HG02970 (cell line): ENCODE measurements at regions not wholly inside any gene's neighbourhood (a gene's known extent, or its start where the extent isn't known, plus 50 kb on each side); places are given as distances from the start of the nearest gene placed in this dataset.

ENCODE experiments used
- ATAC-seq: cut with Tn5 transposase; IDR thresholded peaks from one replicate; pipeline ENCODE4 v1.9.1; 2021; ENCODE audit warnings: mild to moderate bottlenecking, moderate library complexity, moderate number of reproducible peaks; ENCODE audit not compliant: unreplicated experiment, low FRiP score

- ATAC-seq = no peak
Observed at GRCh38 chr1:60988891-60989290, 93.5 kb upstream of the NFIA start.

GRCh38 chr1:60987904-60988303 is 94.5 kb upstream of the NFIA start:
- no peak for ATAC-seq

GRCh38 chr1:60984062-60984799 is 98.1 kb upstream of the NFIA start:
- ATAC-seq = no peak

DNA sequence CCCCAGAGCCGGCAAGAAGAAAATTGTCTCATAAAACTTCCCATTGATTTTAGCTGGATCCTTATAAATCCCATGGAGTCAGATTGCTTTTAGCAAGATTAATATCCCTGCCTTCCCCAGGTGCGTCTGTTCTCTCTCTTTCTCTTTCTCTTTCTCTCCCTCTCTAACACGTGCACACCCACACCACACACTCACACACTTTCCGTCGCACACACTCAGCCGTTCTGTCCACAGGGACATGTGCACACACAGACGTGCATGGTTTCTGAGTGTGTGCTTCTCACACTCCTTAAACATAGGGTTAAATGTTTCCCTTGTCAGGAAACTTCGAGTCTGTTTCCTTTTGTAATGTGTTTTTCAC is 98.7 kb upstream of the NFIA start:
- no peak for ATAC-seq

- ATAC-seq = no peak
Observed at GRCh38 chr1:60982539-60982938, 99.8 kb upstream of the NFIA start.

- no peak for ATAC-seq
Observed at GRCh38 chr1:60981357-60981756, 101.0 kb upstream of the NFIA start.

DNA sequence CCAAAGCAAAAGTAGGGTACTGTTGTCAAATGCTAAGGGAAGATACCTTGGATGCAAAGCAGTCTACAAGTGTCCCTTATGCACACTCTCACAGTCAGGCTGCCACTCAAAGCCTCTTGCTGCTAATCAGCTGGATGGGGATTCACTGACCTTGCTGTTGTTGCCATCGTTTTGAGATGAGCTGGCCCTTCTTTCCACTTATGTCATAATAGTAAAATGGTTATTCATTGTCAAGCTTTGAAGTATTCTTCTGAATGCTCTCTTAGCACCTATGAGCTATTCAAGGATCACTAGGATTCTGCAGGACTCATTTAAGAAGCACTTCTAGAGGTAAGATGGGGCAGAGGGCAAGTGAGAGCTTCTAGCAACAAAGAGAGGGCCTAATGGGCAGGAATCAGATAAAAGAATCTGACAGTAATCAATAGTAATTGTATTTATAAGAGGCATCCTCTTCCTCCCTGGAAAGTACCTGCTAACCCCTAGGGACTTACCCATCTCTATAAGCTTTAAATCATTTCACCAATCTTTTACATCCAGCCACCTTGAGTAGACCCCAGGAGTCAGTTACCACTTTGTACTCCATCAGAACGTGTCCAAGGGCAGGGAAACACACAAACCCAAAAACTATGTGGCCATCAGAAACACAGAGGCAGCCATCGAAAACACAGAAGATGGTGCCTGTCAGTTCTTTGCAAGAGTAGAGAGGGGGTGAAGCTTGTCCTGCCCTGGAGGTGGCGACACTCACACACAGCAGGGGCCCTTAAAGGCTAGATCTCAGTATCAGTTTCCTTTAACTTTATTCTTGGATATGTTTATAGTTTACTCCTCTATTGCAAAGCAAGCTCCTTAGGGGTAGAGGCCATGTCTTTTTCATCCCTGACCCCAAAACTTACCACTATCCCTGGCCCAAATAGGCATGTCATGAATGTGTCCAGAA is 103.7 kb upstream of the NFIA start:
- ATAC-seq = peak; percentile 52

DNA sequence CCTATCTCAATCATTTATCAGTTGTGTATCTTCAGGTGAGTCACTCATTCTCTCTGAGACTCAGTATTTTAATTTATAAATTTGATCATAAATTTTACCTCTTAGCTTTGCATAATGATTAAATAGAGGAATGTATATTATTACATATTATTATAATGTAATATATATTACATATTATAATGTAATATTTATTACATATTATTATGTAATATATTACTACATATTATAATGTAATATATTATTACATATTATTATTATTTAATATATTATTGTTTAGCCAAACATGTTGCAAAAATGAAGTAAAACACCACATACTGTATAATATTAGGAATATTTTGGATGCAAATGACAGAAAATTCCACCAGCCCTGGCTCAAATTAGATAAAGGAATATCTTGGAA is 104.7 kb upstream of the NFIA start:
- ATAC-seq = no peak

DNA sequence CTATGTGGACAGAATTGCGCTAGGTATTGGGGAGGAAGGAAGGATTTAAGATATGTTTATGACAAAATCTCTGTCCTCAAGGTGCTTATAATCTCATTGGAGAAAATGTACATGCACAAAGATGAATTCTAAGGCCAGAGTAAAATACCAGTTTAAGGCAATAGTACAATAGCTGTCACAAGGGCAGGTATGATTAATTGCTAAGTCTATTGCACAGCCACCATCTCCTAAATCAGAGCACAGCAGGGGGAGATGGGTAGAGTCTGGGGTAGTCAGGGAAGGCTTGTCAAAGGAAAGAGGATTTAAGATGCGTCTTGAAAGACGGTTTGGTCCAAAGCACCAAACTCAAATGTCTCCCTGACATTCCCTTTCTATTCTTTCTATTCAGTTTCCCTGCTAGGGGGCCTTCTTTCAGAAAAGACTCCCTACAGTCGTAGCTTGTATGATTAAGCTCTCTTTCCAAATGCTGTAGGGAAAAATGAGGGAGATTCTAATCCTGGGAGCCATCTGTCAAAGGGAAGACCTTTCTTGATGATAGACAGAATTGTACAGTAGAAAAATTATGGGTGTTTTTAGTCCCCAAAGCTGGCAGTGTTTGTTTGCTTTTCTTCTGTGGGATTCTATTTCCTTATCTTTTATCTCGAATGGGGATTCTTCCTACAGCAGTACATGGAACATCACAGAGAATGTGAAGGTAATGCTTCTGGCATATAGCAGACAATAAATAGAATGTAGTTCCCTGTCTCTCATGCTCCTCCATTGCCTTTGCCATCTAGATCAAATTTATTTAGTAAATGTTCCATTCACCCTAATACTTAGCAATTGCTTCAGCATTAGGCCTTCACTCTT is 107.6 kb upstream of the NFIA start:
- no peak for ATAC-seq

DNA sequence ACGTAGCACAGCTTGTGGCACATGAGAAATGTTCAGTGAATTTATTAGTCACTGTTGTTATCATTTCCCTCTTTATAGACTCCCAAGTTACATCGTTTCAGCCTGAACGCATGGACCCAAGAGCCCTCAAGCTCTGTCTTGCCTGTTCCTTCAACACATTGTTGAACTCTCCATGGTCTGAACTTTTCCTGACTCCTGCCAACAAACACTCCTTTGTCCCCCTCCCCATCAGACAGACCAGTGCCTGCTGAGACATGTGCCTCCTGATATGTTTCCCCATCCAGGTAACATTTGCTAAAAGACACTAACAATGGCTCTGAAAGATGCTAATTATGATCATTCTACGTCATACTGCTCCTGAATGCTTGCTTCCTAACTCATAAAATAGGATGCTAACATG is 108.7 kb upstream of the NFIA start:
- ATAC-seq = no peak

- no peak for ATAC-seq
Observed at GRCh38 chr1:60972841-60973364, 109.5 kb upstream of the NFIA start.

DNA sequence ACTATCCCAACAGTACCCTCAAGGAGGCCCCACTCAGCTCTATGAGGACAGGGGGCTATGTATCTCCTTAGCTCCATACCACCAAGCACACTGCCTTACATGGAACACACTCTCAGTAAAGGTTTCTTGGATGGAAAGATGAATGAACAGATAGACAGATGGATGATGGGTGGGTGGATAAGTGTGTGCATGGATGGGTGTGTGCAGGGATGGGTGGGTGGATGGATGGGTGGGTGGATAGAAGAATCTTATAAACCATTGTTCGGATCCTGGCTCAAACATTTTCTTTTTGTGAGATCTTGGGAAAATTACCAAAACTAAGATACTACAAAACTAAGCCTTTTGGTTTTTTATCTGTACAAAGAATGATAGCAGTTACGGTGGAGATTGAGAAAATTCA is 111.0 kb upstream of the NFIA start:
- ATAC-seq = no peak

- no peak for ATAC-seq
Observed at GRCh38 chr1:60969971-60970509, 112.3 kb upstream of the NFIA start.

DNA sequence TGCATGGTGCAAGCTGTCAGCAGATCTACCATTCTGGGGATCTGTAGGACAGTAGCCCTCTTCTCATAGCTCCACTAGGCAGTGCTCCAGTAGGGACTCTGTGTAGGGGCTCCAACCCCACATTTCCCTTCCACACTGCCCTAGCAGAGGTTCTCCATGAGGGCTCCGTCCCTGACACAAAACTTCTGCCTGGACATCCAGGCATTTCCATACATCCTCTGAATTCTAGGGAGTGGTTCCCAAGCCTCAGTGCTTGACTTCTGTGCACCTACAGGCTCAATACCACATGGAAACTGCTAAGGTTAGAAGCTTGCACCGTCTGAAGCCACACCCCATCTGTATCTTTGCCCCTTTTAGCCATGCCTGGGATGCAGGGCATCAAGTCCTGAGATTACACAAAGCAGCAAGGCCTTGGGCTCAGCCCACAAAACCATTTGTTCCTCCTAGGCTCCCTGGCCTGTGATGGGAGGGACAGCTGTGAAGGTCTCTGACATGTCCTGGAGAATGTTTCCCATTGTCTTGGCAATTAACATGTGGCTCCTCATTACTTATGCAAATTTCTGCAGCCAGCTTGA is 117.0 kb upstream of the NFIA start:
- ATAC-seq = no peak

DNA sequence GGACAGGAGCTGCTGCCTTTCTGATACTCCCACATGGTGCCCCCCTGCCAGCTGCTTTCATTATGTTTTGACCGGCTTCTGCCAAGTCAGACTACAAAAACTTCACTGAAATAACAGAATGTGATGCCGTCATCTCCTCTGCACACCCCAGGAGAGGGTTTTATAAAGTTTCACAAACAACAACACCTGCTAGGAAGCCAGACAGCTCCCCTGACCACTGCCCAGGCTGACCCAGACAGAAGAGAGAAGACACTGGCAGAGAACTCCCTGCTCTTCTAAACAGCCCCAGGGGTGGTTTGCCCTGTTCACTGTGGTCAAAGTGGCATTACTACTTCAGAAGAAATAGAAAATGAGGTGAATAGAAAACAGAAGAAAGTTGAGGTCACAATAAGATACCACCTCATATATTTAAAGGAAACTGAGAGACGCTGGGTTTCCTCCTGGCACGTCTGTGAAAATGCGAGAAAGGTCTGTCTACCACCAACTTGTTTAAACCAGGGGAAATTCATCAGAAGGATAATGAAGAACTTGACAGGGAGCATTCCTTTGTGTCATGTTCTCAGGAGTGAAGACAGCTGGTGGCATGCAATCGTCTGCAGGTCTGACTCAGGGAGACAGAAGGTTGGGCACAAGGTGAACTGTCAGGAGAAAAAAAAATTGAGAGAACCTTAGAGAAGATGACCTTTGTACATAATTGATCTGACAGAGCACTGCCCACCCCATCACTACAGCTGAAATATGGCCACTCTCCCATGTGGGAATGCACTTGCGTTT is 119.0 kb upstream of the NFIA start:
- no peak for ATAC-seq

- no peak for ATAC-seq
Observed at GRCh38 chr1:60960891-60961461, 121.4 kb upstream of the NFIA start.

- no peak for ATAC-seq
Observed at GRCh38 chr1:60959701-60960100, 122.7 kb upstream of the NFIA start.

GRCh38 chr1:60958001-60958400 is 124.4 kb upstream of the NFIA start:
- no peak for ATAC-seq

DNA sequence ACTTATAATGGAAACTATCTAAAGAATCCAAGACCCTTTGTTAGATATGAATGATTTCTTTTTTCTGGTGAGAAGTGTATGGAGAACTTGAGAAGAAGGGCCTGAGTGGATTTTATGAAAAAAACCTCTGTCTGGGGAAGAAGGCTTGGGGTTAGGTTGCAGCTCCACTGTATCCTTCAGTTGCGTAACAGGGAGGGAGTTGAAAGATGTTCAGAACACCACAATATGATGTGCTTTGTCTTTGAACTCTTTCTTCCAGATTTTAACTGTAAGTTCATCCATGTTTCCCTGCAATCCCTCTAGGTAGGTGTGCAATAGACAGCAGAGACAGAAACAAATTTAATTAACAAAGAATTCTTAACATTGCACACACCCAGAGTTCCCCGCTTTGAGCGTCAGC is 125.8 kb upstream of the NFIA start:
- no peak for ATAC-seq
